A549 (cell line): ENCODE measurements at regions not wholly inside any gene's neighbourhood (a gene's known extent, or its start where the extent isn't known, plus 50 kb on each side); places are given as distances from the start of the nearest gene placed in this dataset.

Source experiments
- POLR2A ChIP-seq: IDR thresholded peaks from 2 replicates; pipeline ENCODE4 v1.6.1; 2012; ENCODE audit warnings: mild to moderate bottlenecking, low read length
- ZC3H11A ChIP-seq: fragments of 450-650 bp; IDR thresholded peaks from 2 replicates; pipeline ENCODE4 v1.6.1; 2014; ENCODE audit warnings: antibody characterized with exemption, mild to moderate bottlenecking

DNA sequence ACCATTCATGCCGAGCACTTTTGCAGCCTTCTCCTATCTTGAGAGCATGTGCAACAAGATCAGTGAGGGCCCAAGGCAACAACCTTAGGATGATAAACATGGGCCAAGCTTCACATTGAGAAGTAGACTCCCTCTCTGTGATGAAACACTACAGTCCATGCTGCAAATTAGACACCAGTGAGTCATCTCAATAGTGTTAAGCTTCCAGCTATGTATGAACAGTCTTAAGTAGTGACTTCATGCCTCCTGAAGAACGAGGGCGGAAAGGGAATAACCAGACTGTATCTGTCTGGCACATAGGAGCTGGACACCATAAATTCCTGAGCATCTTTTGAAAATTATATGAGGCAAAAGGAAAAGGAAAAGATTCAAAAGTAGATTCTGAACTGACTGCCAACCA, 309.9 kb upstream of the SLITRK1 start:
- TF ChIP-seq ZC3H11A (no peak), POLR2A (no peak)
